NCI-H69 (cell line): ENCODE measurements at regions not wholly inside any gene's neighbourhood (a gene's known extent, or its start where the extent isn't known, plus 50 kb on each side); places are given as distances from the start of the nearest gene placed in this dataset.

ENCODE experiments used
- DNase-seq: peaks from one replicate; lab custom pipeline; 2025; lab: John Stamatoyannopoulos, UW

DNA sequence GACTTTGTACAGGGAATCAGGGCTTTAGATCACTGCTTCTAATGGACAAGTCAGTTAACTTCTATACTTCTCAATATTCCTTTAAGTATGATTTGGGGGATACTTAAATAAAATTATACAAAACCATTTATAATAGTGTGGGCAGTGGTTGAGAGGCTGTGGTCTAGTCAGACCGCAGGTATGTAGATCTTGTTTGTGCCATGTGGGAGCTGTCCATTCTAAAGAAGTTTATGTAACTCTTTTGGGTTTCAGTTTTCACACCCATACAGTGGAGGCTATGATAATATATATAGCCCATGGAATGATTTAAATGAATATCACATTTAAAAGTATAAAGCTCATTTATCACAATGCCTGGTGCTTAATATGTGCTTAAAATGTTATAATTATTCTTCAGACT, 654.3 kb upstream of the KIF2B start:
- peak; percentile 44 for DNase-seq

- no peak for DNase-seq
Observed at GRCh38 chr17:53166731-53167130, 656.0 kb upstream of the KIF2B start.

DNA sequence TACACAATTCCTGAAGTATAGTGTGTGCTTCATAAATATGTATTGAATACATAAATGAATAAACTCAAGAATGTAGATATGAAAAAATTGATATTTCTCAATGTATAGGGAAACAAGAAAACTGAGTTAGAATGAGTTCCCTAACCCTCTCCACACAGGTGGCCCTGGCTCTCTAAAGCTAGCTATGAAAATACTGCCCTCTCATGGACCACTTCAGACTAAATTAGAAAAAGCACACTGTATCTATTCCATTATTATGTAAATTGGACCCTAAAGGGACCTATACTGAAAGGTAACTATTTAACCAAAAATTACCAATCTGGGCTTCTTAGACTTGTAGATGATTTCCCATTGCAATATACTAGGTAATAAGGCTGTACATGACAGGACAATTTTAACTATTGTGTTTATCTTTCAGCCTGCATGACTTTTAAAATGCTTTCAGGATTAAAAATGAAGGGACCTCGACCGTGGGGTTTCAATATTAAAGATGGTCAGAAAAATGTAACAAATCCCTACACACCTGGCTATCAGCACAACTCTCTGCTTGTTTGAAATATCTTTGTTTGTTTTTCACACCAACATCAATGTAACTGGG, 672.5 kb upstream of the KIF2B start:
- DNase-seq = peak; percentile 82

DNA sequence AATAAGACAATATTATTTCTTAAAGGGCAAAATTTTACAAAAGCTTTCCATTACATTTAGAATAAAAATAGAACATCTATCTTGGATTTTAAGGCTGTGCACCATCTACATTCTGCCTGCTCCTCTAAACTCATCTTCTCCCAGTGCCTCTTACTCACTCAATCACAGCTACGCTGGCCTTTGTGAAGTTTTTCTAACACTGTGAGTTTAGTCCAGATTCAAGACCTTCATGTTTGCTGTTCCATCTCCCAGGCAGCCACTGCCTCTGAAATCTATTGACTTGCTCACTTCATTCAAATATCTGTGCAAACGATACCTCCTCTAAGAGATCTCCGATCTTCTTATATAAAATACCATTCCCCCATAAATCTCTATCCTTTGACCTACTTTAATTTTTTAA, 673.4 kb upstream of the KIF2B start:
- no peak for DNase-seq

DNA sequence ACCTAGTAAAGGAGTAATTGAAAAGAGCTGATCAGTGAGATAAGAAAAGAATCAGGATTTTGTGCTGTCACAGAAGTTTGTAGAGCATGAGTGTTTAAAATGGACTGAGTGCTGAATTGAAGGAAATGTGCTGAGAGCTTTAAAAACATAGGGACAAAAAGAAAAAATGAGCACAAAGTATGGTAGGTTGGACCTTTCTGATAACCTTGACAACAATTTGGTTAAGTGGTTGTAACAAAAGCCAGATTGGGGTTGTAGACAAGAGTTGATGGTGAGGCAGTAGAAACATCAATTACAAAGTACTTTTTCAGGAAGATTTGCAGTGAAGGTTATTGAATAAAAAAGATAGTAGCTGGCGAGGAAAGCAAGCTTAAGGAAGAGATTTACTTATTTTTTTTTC, 674.7 kb upstream of the KIF2B start:
- no peak for DNase-seq

GRCh38 chr17:53142890-53143289, 679.8 kb upstream of the KIF2B start:
- peak; percentile 94 for DNase-seq

GRCh38 chr17:53141731-53142130, 681.0 kb upstream of the KIF2B start:
- DNase-seq = no peak

DNA sequence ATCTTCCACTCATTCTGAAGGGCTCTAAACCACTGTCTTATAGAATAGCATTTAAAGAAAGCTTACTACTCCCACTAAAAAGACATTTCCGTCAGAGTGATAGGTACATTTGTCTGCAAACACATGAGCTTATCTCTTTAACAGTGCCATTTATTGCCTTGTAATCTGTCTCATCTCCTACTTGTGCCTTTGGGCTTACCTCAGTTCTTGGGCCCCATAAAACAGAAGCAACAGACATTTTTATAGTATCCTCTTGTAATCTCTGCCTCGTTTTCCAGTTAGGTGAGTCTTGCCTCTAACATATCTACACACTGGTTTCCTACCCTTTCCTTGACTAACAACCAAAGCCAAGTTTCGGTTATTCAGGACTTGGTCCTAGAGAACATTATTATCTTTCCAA, 681.4 kb upstream of the KIF2B start:
- DNase-seq = no peak

DNA sequence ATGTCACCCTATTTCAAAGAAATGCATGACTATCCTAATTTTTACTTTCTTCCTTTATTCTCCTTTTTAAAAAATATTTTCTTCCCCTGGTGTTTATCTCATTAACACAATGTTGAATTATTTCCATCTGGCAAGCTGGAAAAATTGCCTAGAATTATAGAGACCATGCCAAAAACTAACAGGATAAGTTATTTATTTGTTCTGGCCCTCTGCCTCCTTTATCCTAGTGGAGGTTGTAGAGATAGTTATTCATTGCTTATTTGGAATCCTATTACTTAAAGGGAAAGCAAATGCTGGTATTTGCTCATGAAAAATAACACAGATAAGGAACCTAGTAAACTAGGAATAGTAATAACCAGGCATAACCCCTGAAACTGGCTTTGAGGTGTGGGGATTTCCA, 684.9 kb upstream of the KIF2B start:
- peak; percentile 43 for DNase-seq

GRCh38 chr17:53135969-53136368, 686.8 kb upstream of the KIF2B start:
- peak; percentile 50 for DNase-seq

- peak; percentile 96 for DNase-seq
Observed at GRCh38 chr17:53134548-53134947, 688.2 kb upstream of the KIF2B start.

DNA sequence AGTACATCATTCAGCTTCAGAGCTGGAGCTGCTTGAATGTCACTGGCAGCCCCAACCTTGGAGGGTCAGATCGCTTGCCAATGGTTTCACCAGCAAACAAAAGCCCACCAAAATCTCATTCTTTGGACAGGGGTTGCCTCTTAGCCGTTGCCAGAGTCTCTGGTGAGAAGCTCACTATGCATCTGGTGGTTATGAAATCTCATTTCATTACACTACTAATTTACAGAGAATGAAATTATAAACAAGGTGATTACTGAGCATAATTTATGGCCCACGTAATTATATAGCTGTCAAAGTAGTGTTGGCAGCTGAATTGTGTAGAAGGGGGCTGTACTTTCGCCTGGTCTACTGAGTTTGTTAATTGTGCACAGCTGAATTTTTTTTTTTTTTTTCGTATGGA, 688.9 kb upstream of the KIF2B start:
- DNase-seq = peak; percentile 98

GRCh38 chr17:53129863-53130262, 692.9 kb upstream of the KIF2B start:
- no peak for DNase-seq

GRCh38 chr17:53127331-53127730, 695.4 kb upstream of the KIF2B start:
- no peak for DNase-seq

GRCh38 chr17:53122966-53123365, 699.8 kb upstream of the KIF2B start:
- DNase-seq = peak; percentile 15

GRCh38 chr17:53119773-53120172, 703.0 kb upstream of the KIF2B start:
- DNase-seq = no peak

DNA sequence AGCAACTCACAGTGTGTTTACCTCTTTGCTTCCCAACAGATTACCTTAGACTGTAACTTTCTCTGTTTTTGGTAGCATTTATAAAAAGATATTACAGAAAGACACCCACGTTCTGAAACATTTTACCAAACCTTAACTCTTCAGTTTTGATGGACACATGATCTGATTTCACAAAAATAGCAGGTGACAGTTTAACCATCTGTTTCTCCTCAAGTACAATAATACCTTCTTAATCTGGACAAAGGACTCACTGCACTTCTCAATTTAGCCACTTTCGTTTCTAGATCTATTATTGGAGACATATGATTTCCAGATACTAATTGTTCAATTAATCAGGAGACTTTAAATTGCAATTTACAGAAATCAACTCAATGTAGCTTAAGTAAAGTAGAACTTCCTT, 703.8 kb upstream of the KIF2B start:
- DNase-seq = no peak

GRCh38 chr17:53106886-53107285, 715.8 kb upstream of the KIF2B start:
- no peak for DNase-seq

DNA sequence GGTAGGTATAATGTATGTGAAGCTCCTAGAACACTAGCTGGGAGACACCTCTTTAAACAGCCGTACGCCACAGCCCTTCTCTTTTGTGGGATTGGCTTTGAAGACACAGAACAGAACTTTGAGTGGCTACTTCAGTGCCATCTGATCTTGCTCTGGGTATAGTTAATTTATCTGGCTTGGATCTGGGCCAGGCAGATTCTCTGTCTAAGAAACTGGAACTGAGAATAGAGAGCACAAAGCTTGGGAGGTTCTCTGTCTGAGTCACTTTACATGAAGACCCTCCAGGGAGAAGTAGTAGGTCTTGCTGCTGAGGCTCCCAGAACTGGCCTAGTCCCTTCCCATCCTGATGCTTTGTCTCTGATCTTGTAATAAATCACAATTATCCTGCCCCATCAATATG, 721.0 kb upstream of the KIF2B start:
- DNase-seq = peak; percentile 51

GRCh38 chr17:53100126-53100525, 722.6 kb upstream of the KIF2B start:
- peak; percentile 83 for DNase-seq

DNA sequence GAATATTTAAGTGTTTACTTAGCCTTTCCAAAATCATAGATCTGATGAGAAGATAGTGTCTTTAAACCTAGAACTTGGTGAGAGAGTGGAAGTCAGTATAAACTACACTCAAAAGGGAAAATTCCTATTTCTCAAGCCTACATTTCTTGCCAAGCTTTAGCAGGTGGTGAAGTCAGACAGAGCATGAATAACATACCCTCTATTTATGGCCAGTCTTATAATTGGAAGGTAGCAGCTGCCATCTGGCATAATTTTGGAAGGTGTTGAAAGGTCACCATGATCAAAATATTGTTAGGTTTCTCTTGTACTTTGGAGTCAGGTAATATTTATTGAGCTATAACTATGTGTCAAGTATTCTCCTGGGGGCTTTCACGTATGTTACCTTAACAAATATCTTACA, 729.3 kb upstream of the KIF2B start:
- peak; percentile 95 for DNase-seq

GRCh38 chr17:53092072-53092471, 730.7 kb upstream of the KIF2B start:
- no peak for DNase-seq

- no peak for DNase-seq
Observed at GRCh38 chr17:53090770-53091169, 732.0 kb upstream of the KIF2B start.

DNA sequence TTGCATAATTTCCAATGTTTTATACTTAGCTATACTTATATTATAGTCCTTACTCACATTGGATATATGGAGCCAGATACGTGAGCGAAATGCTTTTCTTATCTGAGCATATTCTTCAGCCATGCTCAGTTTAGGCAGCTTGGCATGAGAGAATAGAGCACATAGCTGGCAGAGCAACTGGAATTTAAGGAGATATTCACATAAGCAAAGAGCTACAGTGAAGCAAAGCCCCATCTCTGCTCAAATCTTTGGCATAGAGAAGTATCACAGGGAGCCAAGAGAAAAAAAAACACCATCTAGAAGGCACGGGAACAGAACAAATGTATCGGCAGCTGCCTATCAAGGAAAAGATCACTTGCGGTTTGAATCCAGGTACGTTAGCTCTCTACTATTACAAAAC, 734.2 kb upstream of the KIF2B start:
- DNase-seq = no peak

GRCh38 chr17:53061446-53061845, 761.3 kb upstream of the KIF2B start:
- no peak for DNase-seq
